ENCODE measurements at regions not wholly inside any gene's neighbourhood (a gene's known extent, or its start where the extent isn't known, plus 50 kb on each side); places are given as distances from the start of the nearest gene placed in this dataset.

- TF ChIP-seq CTCF (IDR thresholded peaks at IDR 0.05; ENCODE audit: low read length), result no peak
- no peak for TF ChIP-seq EZH2 (IDR thresholded peaks at IDR 0.05; ENCODE audit: borderline replicate concordance, low read length)
Observed at GRCh38 chr1:69201716-69202115, 366.0 kb upstream of the LRRC7 start.
